HG03175 (cell line): ENCODE measurements at regions not wholly inside any gene's neighbourhood (a gene's known extent, or its start where the extent isn't known, plus 50 kb on each side); places are given as distances from the start of the nearest gene placed in this dataset.

Experiments
- ATAC-seq: cut with Tn5 transposase; IDR thresholded peaks from one replicate; pipeline ENCODE4 v1.9.1; 2021; ENCODE audit warnings: mild to moderate bottlenecking, moderate library complexity; ENCODE audit not compliant: unreplicated experiment

- no peak for ATAC-seq
These were observed 248.6 kb downstream of the TBX15 start for GRCh38 chr1:118739501-118739900.

DNA sequence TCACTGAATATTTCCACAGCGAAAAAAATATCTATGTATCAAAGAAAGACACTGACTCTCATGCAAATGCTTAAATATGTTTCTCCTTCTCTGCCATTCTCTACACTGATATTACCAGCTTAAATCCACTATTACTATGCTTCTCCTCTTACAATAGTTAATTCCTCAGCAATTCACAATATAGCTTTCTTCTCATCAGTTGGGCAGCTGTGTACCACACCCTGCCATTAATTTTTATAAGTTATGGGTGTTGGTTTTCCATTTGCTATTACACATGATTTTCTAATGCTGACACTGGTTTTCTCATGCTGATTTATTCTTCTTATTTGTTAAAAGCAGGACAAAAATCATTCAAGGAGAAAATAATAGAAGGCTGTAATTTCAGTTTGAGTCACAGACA lies 251.8 kb downstream of the TBX15 start:
- ATAC-seq = no peak

GRCh38 chr1:118717893-118718292 lies 270.2 kb downstream of the TBX15 start:
- ATAC-seq = no peak

GRCh38 chr1:118716775-118717174 lies 271.4 kb downstream of the TBX15 start:
- ATAC-seq = no peak

GRCh38 chr1:118711356-118711755 lies 276.8 kb downstream of the TBX15 start:
- no peak for ATAC-seq

DNA sequence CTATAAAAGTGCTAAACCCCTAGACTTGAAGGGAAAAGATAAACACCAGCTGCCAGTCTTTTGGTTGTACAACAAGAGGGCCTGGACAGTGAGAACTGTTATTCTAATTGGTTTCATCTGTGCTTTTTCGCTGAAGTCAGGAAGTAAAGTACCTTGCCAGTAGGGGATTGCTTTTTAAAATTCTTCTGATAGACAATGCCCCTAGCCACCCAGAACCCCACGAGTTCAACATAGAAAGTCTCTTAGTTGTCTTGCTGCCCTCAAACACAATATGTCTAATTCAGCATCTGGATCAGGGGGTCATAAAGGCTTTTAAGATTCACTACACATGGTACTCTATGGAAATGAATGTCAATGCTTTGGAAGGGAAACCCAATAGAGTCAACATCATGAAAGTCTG lies 289.2 kb downstream of the TBX15 start:
- ATAC-seq = no peak

- ATAC-seq = no peak
These were observed 296.0 kb downstream of the TBX15 start for GRCh38 chr1:118692143-118692542.

DNA sequence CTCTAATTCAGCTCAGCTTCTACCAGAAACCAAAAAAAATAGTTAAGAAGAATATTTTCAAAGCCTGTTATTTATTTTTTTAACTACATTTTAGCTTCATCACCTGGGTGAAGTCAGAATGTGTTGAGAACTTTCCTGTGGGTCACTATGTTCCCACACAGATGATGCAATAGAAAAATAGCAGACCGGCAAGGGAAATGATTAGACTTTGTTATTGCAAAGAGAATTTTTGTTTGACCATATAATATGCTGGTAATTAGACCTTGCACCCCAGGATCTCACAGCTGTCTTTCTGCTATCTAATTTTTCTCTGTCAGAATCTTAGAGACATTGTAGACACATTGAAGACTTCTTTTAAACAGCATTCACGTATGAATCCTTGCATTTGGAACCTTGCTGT lies 299.3 kb downstream of the TBX15 start:
- no peak for ATAC-seq

- ATAC-seq = no peak
These were observed 326.3 kb downstream of the TBX15 start for GRCh38 chr1:118661769-118662320.

DNA sequence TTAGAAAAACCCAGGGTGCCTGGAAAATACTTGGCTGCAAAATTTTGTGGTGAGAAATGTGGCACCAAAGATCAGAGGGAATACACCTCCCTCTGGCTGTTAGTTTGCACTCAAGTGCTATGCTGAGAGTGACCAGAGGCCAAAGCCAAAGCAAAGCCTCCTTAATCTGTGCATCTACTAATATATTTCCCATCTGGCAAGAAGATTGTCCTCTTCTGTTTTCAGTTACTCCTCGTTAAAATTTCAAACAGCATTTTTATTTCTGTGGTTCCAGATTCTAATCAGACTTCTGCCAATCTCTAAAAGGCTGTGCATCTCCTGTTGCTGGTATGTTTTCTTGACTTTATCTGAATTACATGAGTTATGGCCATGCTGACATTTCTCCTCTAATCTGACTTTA lies 327.4 kb downstream of the TBX15 start:
- no peak for ATAC-seq

DNA sequence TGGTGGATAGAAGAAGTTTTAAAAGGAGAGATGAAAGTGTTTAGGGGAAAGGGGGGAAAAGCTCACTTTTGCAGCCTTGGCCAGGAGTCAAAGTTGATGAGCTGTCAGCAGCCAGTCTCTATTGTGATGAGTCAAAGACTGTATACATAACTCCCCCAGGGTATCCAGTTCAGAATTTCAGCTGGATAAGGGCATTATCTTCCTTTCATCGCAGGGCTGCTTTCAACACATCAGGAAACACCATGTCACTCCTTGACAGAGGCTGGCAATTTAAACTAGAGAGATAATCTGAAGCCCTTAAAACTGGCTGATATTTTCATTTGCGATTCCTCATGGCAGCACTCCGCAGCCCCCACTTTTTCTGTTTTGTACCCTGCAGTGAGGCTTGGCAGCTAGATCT lies 328.5 kb downstream of the TBX15 start:
- no peak for ATAC-seq

- no peak for ATAC-seq
These were observed 337.9 kb downstream of the TBX15 start for GRCh38 chr1:118650107-118650807.

GRCh38 chr1:118649369-118650106 lies 338.6 kb downstream of the TBX15 start:
- ATAC-seq = no peak

- ATAC-seq = no peak
These were observed 352.1 kb downstream of the TBX15 start for GRCh38 chr1:118636004-118636403.

GRCh38 chr1:118627435-118627834 lies 360.7 kb downstream of the TBX15 start:
- no peak for ATAC-seq

DNA sequence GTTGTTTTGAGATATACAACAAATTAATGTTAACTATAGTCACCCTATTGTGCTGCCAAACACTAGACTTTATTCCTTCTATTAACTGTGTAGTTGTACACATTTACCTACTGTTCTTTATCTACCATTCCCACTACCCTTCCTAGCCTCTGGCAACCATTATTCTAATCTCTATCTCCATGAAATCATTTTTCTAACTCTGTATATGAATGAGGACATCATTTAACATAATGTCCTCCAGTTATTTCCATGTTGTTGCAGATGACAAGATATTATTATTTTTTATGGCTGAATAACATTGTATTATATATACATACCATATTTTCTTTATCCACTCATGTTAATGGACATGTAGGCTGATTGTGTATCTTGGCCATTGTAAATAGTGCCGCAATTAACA lies 366.3 kb downstream of the TBX15 start:
- no peak for ATAC-seq

- ATAC-seq = no peak
These were observed 369.4 kb downstream of the TBX15 start for GRCh38 chr1:118618618-118619340.

- no peak for ATAC-seq
These were observed 370.2 kb downstream of the TBX15 start for GRCh38 chr1:118617916-118618315.

DNA sequence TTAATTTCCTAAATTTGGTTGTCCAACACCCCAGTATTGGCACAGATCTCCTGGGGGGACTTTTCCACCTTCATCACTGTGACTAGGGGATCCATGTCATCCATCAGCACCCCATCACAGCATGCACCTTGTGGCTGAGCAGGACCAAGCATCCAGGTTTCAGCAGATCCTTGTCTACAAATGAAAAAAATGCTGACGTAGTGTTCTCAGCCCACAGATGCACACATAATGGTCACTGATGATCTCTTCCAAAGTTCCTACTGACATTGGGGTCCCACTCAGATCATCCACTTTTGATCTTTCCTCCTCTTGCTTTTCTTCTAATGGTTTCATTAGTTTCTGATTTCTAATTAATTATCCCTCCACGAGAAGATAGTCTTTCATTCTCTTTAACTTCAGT lies 373.1 kb downstream of the TBX15 start:
- no peak for ATAC-seq

GRCh38 chr1:118589238-118589846 lies 398.8 kb downstream of the TBX15 start:
- ATAC-seq = no peak

DNA sequence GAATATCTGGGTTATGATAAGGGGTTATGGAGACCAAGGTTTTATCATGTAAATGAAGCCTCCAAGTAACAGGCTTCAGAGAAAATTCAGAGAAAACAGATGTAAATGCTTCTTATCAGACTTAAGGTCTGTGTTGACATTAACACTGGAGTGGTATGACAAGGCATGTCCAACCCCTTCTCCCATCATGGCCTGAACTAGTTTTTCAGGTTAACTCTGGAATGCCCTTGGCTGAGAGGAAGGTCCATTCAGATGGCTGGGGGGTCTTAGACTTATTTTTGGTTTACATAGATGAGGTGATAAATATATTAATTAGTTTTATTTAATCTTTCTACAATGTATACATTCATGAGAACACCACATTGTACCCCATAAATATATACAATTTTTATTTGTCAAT lies 399.6 kb downstream of the TBX15 start:
- ATAC-seq = no peak
